ENCODE measurements at regions not wholly inside any gene's neighbourhood (a gene's known extent, or its start where the extent isn't known, plus 50 kb on each side); places are given as distances from the start of the nearest gene placed in this dataset.

GRCh38 chr6:45715508-45715803 is 300.2 kb downstream of the CLIC5 start:
- TF ChIP-seq CTCF (IDR thresholded peaks at IDR 0.05), result no peak
- H3K36me3 Mint-ChIP-seq (ENCODE audit: low read depth), result no peaks in the 10 kb centered on the region

GRCh38 chr6:45714741-45715507 is 300.7 kb downstream of the CLIC5 start:
- Mint-ChIP-seq H3K36me3 (ENCODE audit: low read depth) (no peaks in the 10 kb centered on the region), H3K4me1 (ENCODE audit: low read depth) (peaks cover 46% of the 10 kb centered on the region), H3K27me3 (ENCODE audit: low read depth) (no peaks in the 10 kb centered on the region), H3K9me3 (ENCODE audit: low read depth) (no peaks in the 10 kb centered on the region), H3K4me3 (ENCODE audit: unreplicated experiment) (peak overlapping the region; percentile 24), H3K27ac (ENCODE audit: unreplicated experiment) (peak overlapping the region; percentile 37)
- TF ChIP-seq CTCF (IDR thresholded peaks at IDR 0.05), result peak; percentile 96
- DNase-seq (ENCODE audit: low spot score), result no peak

More at GRCh38 chr6:45715508-45715803, 300.2 kb downstream of the CLIC5 start:
- Mint-ChIP-seq H3K9me3 (ENCODE audit: low read depth) (no peaks in the 10 kb centered on the region), H3K27me3 (ENCODE audit: low read depth) (no peaks in the 10 kb centered on the region), H3K27ac (ENCODE audit: unreplicated experiment) (no peak overlapping the region), H3K4me3 (ENCODE audit: unreplicated experiment) (no peak overlapping the region), H3K4me1 (ENCODE audit: low read depth) (peaks cover 42% of the 10 kb centered on the region)
- DNase-seq (ENCODE audit: low spot score), result no peak

DNA sequence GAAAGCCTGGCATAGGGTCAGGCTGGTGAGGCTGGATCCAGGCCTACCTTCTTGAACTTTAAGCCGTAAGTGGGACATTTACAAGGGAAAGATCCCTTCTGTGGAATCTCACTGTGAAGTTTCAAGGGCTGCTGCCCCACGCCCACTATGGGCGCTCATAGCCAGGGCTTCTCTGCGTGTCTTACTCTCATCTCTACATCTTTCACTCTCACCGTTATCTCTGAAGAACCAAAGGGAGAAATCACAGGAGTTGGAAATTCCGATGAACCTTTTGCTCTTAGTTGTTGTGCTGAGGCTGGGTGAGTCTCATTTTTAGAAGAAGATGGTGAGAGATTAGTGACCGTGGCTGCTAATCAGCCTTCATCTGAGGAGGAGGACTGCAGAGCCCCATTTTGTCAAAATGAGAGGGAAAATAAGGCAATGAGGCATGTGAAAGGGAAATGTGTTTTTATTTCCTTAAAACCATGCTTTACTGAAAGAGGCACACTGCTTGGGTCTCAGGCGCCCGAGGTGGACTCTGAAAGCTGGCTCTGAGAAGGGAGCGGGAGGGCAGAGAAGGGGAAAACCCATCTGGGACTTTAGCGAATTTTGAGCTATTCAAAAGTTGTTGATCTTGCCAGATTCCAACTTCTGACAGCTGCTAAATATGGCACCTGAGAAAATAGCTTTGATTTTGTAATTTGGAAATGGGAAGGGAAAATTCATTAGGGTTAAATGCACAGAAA is 301.5 kb downstream of the CLIC5 start:
- Mint-ChIP-seq H3K4me3 (ENCODE audit: unreplicated experiment) (peak overlapping the region; percentile 24), H3K27me3 (ENCODE audit: low read depth) (no peaks in the 10 kb centered on the region), H3K9me3 (ENCODE audit: low read depth) (no peaks in the 10 kb centered on the region), H3K27ac (ENCODE audit: unreplicated experiment) (peak overlapping the region; percentile 56), H3K36me3 (ENCODE audit: low read depth) (no peaks in the 10 kb centered on the region), H3K4me1 (ENCODE audit: low read depth) (peaks cover 43% of the 10 kb centered on the region)
- TF ChIP-seq CTCF (IDR thresholded peaks at IDR 0.05), result no peak
- no peak for DNase-seq (ENCODE audit: low spot score)
